Dermis microvascular lymphatic vessel endothelial cell (primary cell): ENCODE measurements at regions not wholly inside any gene's neighbourhood (a gene's known extent, or its start where the extent isn't known, plus 50 kb on each side); places are given as distances from the start of the nearest gene placed in this dataset.
A peak's percentile ranks its signal among the peaks of the same experiment; 100 is the strongest.
"Not testable (repeated sequence)": the region's sequence is repeated elsewhere in the genome, so short reads cannot be mapped to it uniquely, and the experiment has no call there.

Experiments
- DNase-seq, 2 donors: peaks; one replicate each; pipeline versions ENCODE4 v3.0.0 to v3.0.0-alpha.2; 2010; ENCODE audit warnings: low read depth in 2 of 2

DNA sequence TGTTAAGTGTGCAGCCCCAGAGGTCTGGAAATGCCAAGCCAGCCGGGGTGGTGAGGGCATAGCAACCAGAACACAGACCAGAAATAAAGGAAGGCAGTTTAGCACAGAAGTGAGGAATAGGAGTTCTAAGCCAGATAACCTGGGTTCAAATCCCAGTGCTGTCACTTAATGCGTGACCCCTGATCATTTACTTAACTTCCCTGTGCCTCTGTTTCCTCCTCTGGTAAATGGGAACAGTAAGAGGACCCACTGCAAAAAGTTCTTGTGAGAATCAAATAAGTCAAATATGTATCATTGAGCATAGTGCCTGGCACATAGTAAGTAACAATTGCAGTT lies 125.2 kb upstream of the ARHGEF3 start:
- no peak for DNase-seq

DNA sequence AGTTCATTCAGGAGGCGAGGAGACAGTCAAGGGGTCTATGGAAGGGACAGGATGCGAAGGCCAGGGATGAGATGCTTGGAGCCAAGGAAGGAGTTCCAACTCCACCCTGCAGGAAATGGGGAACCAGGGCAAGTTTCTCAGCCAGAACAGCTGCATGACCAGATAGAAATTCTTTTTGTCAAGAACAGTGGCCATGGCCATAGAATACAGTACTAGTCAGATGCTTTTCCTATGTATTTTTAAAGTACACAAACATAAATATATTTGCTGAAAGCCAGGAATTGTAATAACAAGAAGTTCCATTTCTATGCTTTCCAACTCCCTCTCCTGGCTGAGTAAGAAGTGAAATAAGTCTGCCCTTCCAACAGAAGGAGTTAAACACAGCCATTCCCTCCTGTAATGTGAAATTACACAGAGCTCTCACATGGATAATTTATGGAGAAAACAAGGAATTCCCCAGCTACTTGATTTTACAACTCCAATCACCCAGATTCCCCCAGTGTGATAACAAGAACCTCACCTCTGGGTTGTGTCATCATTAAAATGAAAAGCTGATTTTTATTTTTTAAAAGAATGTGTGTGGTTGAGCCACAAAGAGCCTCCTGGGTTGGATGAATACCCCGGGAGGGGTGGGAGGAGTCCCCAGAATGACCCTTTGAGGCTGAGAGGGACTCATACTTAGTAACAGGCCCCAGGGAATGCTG lies 124.6 kb upstream of the ARHGEF3 start:
- DNase-seq = no peak

DNA sequence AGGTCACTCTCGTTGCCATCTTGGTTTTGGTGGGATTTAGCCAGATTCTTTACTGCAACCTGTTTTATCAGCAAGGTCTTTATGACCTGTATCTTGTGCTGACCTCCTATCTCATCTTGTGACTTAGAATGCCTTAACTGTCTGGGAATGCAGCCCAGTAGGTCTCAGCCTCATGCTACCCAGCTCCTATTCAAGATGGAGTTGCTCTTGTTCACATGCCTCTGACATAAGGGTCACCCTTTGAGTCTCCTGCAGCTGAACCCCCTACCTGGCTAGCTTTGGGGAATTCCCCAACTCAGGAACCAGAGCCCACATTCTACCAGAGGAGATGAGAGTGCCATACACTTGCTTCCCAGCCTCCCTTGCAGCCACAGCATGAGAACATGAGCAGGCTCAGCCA lies 123.0 kb upstream of the ARHGEF3 start:
- not testable (repeated sequence) for DNase-seq

DNA sequence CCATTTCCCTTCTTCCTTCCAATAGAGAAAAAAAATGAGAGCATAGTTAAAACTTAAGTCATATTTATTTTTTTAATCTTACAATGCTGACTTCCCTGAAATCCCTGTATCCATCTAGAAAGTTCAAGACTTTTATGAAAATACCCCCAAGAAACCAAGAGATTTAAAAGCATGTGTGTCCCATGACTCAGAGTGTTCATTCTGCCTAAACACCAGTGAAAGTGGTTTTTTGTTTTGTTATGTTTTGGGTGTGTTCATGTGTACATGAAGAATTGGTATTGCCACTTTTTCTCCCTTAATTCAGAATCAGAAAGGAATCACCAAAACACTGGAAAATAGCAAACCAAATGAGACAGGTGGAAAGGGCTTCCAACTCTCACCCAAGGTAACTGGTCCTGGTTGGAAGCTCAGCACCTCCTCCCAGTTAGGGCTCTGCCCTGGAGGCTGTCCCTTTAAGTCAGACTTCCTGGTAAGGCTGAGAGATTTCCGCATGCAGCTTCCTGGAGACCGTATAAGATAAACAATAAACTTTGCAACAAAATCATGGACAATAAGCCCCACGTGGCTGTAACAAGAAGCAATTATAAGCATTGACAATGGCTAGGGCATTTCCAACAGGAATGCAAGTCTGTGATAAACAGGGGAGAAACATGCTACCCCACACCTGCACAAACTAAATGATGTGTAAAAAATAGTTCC lies 121.9 kb upstream of the ARHGEF3 start:
- peak; percentile 97 to 99 for DNase-seq

DNA sequence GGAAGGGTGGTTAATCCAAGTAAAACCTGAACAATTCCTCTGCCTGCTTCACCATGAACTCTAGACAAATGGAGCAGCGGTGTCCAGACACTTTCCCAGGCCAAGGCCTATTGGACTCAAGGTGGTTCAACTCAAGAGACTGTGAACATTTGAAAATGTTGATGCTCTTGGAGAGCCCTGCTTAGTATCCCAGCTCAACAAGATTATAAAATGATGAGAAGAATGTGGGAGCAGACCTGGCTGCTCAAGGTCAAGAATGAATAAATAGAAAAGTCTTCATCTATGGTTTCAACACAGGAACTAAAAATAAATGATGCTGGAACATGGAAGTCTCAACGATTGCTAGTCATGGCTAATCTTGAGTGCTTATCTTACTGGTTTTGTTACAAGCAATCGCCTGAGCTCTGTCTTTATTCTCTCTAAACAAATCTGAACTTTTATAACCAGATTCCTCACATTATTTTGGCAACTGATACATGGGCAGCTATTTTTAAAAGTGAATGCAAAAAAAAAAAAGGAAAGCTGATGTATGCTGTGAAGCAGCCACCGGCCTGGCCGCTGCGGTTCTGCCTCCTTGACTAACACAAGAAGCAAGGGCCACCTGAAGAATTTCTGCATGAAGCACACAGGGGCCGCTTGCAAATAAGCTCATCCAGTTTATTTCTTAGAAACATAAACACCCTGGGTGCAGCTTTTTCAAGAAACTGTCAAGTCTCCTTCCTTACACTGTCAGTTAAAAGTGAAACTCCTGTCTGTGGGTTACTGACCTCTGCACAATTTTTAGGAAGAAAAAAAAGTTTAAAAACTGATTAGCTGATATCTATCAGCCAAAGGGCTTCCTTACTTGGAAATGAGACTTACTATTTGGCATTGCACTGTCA lies 120.1 kb upstream of the ARHGEF3 start:
- peak in 1 of 2 donors; percentile 31 for DNase-seq

DNA sequence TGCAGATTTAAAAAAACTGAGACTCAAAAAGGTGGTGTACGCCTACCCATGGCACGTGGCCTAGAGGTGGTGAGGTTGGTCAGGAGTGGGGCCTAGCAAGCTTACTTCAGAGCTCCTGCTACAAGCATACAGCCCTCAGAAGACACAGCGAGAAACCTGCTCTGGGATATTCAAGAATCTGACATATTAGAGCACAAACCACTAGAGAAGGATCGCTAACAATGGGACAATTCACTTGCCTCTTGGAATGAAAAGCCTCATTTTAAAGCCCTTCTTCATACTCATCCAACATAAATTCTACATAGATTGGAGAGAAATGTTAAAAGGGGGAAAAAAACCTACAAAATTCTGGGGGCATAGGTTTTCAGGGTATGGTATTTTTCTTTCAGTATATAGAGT lies 118.0 kb upstream of the ARHGEF3 start:
- DNase-seq = no peak

DNA sequence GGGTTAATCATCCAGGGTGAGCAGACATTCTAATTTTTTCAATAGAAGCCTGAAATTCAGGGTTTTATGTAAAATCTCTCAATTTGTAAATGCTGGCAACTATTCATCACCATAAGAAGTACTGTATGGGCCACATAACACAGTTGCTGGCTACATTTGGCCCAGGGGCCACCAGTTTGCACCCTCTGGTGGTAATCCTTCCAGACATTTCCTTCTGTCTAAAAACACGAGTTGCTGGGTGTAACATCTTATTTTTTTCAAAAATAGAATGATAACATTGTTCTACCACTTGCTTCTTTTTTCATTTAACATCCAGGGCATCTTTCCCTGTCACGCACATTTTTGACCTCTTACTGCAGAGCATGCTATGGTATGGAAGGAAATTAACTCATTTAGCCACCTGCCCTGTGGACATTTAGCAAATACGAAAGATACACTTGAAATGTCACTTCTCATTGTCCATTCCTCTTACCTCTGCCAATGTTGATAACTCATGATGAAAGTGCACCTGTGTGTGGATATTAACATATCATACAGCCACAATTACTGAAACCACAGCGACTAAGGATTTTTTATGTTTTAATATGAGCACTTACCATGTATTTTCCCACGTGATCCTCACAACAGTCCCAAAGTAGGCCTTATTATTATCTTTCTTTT lies 117.5 kb upstream of the ARHGEF3 start:
- DNase-seq = no peak

DNA sequence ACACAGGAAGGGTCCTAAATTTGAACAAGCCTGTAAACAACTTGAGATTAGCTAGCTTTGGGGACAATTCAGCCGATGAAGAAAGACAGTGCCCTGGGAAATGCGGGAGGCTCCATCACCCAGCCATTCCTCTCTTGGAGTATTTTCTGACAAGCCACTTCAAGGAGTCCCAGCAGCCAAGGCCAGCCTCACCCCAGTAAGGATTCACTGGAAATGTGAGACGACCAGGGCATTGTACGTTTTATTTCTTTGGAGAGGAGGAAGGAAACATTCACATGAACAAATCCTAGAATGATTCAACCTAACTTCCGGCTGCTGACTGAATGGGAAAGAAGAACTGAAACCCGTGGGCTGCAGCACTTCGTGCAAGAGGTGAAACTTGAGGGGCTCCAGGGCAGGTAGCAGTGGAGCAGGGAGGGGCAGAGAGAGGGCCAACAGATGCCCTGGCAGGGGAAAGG lies 116.4 kb upstream of the ARHGEF3 start:
- DNase-seq = peak in 1 of 2 donors; percentile 78

DNA sequence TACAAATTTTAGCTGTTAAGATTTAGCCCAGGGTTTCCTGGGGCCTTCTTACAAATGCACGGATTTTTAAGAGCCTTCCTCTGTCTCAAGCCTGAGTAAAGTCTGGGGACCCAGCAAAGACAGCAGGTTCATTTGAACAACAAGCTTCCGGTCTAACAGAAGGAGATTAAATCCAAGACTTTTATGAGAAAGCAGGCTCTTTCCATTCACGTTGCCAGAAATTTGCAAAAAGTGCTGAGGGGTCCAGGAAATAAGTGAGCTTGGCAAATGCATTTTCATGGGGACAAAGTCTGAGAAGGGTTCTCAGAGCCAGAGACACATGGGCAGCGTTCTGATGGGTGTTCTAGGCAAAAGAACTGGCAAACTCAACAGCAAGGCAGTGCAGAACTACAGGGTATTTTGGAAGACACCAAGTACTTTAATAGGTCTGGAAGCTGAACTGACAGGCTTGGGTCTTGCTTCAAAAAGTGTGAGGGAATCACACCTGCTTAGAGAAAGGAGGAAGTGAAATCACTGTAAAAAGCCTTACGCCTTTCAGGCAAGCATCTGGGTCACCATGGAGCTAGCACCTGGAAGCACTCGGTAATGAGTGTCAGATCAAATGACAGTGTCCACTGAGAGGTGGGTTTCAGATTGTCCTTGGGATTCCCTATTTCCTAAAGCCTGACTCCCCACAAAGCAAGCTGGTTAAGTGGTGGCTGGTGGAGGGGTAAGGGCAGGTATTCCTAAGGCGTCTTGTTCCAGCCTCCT lies 115.8 kb upstream of the ARHGEF3 start:
- DNase-seq = no peak

DNA sequence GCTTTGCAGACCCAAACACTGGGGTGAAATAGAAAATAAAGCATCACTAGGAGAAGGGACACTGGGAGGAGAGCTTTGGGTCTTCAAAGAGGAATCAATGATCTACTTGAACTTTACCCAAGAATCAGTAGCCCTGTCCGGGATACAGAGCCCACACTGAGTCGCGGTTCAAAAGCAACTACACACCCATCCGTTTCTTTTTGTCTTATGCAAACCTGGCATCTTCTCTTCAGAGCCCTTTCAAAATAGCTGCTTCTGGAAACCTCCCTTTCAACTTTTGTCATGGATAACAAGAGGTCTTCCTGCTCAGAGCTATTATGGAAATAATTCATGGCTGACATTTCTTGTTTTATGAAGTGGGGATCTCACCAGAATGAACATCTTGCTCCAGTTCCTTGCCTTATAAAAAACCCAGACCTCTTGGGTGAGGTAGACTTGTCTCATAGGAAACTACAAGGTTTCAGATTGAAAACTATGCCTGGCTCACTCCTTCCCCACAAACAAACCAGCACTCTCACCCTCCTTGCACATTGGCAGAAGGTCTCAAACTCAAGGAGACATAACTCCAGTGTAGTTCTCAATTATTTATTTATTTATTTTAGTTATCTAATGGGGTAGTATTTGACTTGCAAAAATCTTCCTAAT lies 115.1 kb upstream of the ARHGEF3 start:
- DNase-seq = no peak

DNA sequence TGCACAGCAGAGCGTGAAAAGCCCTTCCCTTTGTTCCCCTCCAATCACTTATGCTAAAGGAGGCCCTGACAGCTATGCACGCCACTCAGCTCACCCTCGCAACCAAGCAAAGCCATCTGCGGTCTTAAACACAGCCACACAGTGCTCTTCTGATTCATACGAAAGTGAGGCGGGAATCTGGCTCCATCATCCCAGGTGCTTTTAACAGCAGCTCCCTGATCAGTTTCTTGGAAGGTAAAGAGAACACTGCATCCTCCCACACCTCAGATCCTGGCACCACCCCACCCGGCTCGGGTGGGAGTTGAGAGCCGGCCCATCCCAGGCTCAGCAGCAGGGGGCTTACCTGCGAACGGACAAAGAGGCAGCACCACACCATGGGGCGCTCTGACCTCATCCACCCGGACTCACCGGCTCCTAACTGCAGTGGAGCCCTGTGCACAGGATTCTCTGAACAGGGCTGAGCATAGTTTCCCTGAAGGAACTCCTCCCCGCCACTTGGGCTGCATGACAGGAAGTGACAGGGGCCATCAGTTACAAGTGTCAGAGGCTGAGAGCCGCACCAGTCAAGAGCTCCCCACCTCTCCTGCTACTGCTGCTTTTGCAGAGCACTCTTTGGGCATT lies 114.3 kb upstream of the ARHGEF3 start:
- DNase-seq = no peak

DNA sequence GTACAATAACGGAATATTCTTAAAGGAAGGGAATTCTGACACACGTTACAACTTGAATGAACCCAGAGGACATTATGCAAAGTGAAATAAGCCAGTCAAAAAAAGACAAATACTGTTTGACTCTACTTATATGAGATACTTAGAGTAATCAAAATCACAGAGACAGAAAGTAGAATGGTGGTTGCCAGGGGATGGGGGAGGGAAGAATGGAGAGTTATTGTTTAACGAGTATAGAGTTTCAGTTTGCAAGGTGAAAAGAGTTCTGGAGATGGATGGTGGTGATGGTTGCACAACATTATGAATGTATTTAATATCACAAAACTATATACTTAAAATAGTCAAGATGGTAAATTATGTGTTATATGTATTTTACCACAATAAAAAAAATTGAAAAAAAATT lies 112.9 kb upstream of the ARHGEF3 start:
- no peak for DNase-seq

DNA sequence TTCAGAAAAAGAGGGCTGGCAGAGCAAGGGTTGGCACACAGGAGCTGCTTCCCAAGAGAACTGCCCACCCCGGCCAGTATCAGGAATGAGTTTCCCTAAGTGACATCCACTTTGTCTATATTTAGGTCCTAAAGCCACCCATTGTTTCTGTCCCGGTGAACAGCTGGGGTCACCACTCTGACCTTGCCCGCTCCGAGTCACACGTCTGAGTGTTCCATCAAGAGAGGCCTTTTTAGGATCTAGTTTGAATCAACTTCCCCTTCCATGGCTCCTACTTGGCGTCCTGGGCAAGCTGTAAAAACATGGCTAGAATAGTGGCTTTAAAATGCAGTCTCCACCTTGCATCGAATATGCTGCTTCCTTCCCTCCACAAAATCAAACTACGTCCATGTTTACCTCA lies 109.6 kb upstream of the ARHGEF3 start:
- DNase-seq = peak in 1 of 2 donors; percentile 68

DNA sequence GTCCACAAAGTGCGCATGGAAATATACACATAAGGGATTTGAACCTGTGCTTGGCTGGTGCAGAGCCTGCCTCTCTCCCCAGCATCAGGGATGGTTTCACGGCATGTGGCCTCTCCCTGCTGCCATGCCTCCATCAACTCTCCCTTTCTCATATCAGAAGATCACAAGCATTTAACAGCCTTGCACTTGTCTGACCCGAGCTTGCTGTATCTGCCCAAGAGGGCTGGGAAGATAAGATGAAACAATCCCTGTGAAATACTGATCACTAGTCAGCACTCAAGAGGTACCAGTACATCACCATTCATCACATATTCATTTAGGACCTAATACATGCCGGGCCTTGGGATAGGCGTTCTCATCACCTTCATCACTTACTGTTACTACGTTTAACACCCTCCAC lies 107.6 kb upstream of the ARHGEF3 start:
- DNase-seq = no peak

DNA sequence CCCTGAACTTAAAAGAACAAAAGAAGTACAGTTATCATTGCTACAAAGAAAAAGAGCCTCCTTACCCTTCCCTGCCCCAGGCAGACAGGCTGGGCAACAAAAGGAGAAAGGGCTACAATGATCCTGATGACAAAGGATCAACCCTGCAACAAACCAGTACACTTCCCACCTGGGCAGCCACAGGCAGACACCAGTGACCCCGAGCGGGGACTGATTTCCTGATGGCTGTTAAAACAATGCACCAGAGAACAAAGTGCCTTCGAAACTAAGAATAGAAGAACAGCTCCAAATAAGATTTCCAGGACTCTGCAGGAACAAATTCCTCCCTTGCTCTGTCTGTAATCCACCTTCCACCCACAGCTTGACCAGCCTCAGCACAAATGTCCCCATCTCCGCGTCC lies 106.3 kb upstream of the ARHGEF3 start:
- peak in 1 of 2 donors; percentile 73 for DNase-seq

DNA sequence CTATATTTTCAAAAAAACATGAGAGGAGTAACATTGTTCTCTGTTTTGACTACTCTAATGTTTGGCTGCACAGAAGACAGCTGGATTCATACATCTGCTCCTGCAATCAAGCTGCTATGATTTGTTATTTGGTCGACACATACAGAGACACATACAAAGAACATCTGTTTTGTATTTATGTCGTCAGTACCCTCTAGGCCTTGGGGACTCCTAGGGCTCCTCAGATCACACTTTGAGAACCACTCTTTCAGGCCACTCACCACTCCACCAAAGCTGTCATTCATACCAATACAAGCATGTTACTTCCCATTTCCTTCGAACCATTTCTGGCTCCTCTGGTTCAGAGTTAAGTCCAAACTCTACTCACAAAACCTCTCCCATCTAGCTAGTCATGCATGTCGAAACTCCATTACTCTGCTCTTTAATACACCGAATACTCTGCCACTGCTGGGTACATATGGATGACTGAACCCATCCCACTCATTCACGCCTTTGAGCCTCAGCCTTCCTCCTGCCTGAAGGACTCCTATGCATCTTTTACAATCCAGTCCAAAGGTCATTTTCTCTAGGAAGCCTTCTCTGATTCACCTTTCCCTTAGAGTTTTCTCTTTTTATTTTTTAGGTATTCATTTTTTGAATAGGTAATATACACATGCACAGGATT lies 102.9 kb upstream of the ARHGEF3 start:
- DNase-seq = no peak

DNA sequence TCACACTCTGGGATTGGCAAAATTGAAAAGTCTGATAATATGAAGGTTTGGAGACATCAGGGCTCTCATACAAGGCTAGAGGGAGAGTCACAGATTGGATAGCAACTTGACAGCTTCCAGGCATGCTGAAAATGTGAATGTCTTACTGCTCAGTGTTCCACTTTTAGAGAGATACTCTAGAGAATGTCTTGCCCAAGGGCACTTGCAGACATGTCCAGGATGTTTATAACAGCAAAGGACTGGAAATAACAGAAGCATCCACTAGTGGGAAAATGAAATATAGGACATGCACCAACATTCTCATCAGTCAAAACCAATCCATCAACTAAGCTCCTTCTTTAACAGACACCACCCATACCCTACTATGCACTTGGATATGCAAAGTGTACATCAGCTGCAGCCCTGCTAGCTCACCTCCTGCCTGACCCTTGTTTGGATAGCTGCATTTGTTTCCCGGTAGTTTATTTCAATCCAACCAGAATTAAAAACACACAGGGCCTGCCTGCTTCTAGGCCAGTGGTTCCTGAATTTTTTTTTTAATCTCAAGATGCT lies 101.6 kb upstream of the ARHGEF3 start:
- DNase-seq = no peak

DNA sequence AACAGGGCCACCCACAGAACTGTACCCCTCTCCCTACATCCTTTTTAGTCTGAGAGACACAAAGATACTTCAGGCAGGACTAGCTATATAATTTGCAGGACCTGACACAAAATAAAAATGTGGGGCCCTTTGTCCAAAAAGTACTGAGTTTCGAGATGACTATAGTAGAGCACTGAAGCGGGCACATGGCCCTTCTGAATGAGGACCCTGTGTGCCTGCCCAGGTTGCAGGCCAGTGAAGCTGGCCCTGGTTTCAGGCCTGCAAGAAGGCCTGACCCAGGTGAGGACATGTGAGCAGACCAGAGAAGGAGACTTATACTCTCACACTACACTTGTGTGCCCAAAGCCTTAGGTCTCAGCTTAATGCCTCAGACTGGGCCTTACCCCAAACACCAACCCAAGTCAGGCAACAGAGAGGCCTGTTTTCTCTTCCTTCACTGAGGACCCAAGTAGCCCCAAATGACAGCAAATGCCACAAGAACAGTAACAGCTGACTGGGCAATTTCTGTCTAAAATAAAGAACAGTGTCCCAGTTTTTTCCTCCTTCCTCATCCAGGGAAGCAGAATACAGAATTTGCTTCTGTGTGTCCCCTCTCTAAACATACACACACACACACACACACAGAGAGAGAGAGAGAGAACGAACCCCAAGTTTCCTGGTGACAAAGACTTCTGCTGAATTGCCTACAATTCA lies 100.9 kb upstream of the ARHGEF3 start:
- DNase-seq = no peak

DNA sequence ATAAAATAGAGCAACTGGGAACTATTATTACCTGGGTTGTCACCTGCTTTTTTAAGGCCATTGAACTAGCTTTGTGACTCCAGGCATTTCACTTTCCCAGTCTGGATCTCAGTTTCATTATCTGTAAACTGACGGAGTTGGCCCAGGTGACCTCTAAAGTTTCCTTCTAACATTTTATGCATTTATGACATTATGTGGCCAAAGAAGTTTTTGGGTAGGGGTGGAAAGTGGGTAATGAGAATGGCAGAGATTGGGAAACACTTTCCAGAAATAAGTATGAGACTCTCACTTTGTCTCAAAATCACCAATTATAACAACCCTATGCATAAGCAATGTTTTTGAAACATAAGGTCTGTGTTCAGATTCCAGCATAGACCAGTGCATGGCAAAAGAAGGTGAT lies 99.1 kb upstream of the ARHGEF3 start:
- no peak for DNase-seq
